SU-DHL-6 (cell line): ENCODE measurements at regions not wholly inside any gene's neighbourhood (a gene's known extent, or its start where the extent isn't known, plus 50 kb on each side); places are given as distances from the start of the nearest gene placed in this dataset.

ENCODE experiments used
- H2AFZ ChIP-seq: fragments of 200-600 bp; sonication (generic); 2 replicates; pipeline ENCODE4 v1.6.1; 2014; ENCODE audit warnings: low read depth, mild to moderate bottlenecking, moderate library complexity, mixed read lengths, antibody characterized with exemption, low read length; ENCODE audit not compliant: severe bottlenecking
- H3F3A ChIP-seq: fragments of 200-600 bp; shearing (Covaris generic); 2 replicates; pipeline ENCODE4 v1.6.0; 2016; ENCODE audit warnings: antibody characterized with exemption, mild to moderate bottlenecking; ENCODE audit not compliant: insufficient read depth
- H3K27ac ChIP-seq: fragments of 200-600 bp; sonication (generic); 2 replicates; pipeline ENCODE4 v1.5.1; 2016; ENCODE audit warnings: low read depth, mild to moderate bottlenecking, low read length, moderate library complexity, mixed read lengths
- H3K27me3 ChIP-seq: fragments of 200-600 bp; sonication (generic), shearing (Covaris generic); 2 replicates; pipeline ENCODE4 v1.6.0; 2014; ENCODE audit warnings: mild to moderate bottlenecking, low read length
- H3K36me3 ChIP-seq: fragments of 200-600 bp; sonication (generic); 2 replicates; pipeline ENCODE4 v1.6.1; 2014; ENCODE audit warnings: mild to moderate bottlenecking, low read length, mixed read lengths
- H3K4me2 ChIP-seq: fragments of 300-600, 200-600 bp; shearing (Covaris generic), sonication (generic); 2 replicates; pipeline ENCODE4 v1.6.0; 2014; ENCODE audit warnings: low read length, low read depth, mild to moderate bottlenecking; ENCODE audit not compliant: poor library complexity, severe bottlenecking
- H3K4me3 ChIP-seq: fragments of 200-600 bp; sonication (generic); 2 replicates; pipeline ENCODE4 v1.5.1; 2014; ENCODE audit warnings: antibody characterized with exemption, low read length, mild to moderate bottlenecking, mixed read lengths; ENCODE audit not compliant: insufficient read depth, poor library complexity, severe bottlenecking
- H3K79me2 ChIP-seq: fragments of 200-600 bp; sonication (generic); 2 replicates; pipeline ENCODE4 v1.6.1; 2014; ENCODE audit warnings: mild to moderate bottlenecking, low read length, moderate library complexity; ENCODE audit not compliant: insufficient read depth
- H3K9ac ChIP-seq: fragments of 200-600 bp; sonication (generic); 2 replicates; pipeline ENCODE4 v1.7.0; 2014; ENCODE audit warnings: mild to moderate bottlenecking, low read length
- H3K9me2 ChIP-seq: fragments of 200-600 bp; sonication (generic); replicated peaks from 2 replicates; pipeline ENCODE4 v1.6.1; 2014; ENCODE audit warnings: low read length; ENCODE audit not compliant: insufficient read depth
- H3K9me3 ChIP-seq: fragments of 200-600 bp; sonication (generic); 2 replicates; pipeline ENCODE4 v1.6.1; 2014; ENCODE audit warnings: low read length, mixed read lengths; ENCODE audit not compliant: insufficient read depth
- H4K20me1 ChIP-seq: fragments of 200-600 bp; sonication (generic); 2 replicates; pipeline ENCODE4 v1.6.1; 2014; ENCODE audit warnings: low read depth, mild to moderate bottlenecking, antibody characterized with exemption, low read length, moderate library complexity, mixed read lengths
- EZH2phosphoT487 ChIP-seq: fragments of 200-600 bp; sonication (generic), shearing (Covaris generic); conservative IDR thresholded peaks from 2 replicates; pipeline ENCODE4 v1.6.1; 2018; ENCODE audit warnings: mild to moderate bottlenecking, antibody characterized with exemption, low read length, moderate library complexity, mixed read lengths
- TF ChIP-seq, protein P1 (sequence below): fragments of 200-600 bp; sonication (generic); IDR thresholded peaks from one replicate; pipeline ENCODE4 v1.5.1; 2017; ENCODE audit warnings: antibody characterized with exemption, mild to moderate bottlenecking, low read length, moderate library complexity; ENCODE audit not compliant: insufficient read depth, poor library complexity, severe bottlenecking

- Histone ChIP-seq H3K79me2 (no peaks in the 10 kb centered on the region), H3K9me2 (no peaks in the 10 kb centered on the region), H3K4me3 (no peak overlapping the region), H3K36me3 (no peaks in the 10 kb centered on the region), H3F3A (no peaks in the 10 kb centered on the region), H3K27ac (no peak overlapping the region), H3K27me3 (no peaks in the 10 kb centered on the region), H3K9ac (no peak overlapping the region), H4K20me1 (no peaks in the 10 kb centered on the region), H3K4me2 (no peak overlapping the region), H3K9me3 (peaks cover 10% of the 10 kb centered on the region; the same call in 1 of the 2 replicates), H2AFZ (no peak overlapping the region)
- TF ChIP-seq, protein P1, sequence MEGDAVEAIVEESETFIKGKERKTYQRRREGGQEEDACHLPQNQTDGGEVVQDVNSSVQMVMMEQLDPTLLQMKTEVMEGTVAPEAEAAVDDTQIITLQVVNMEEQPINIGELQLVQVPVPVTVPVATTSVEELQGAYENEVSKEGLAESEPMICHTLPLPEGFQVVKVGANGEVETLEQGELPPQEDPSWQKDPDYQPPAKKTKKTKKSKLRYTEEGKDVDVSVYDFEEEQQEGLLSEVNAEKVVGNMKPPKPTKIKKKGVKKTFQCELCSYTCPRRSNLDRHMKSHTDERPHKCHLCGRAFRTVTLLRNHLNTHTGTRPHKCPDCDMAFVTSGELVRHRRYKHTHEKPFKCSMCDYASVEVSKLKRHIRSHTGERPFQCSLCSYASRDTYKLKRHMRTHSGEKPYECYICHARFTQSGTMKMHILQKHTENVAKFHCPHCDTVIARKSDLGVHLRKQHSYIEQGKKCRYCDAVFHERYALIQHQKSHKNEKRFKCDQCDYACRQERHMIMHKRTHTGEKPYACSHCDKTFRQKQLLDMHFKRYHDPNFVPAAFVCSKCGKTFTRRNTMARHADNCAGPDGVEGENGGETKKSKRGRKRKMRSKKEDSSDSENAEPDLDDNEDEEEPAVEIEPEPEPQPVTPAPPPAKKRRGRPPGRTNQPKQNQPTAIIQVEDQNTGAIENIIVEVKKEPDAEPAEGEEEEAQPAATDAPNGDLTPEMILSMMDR, result no peak
- no peak for TF ChIP-seq EZH2phosphoT487
Measured at GRCh38 chr10:130398090-130398994, 262.2 kb downstream of the GLRX3 start.

DNA sequence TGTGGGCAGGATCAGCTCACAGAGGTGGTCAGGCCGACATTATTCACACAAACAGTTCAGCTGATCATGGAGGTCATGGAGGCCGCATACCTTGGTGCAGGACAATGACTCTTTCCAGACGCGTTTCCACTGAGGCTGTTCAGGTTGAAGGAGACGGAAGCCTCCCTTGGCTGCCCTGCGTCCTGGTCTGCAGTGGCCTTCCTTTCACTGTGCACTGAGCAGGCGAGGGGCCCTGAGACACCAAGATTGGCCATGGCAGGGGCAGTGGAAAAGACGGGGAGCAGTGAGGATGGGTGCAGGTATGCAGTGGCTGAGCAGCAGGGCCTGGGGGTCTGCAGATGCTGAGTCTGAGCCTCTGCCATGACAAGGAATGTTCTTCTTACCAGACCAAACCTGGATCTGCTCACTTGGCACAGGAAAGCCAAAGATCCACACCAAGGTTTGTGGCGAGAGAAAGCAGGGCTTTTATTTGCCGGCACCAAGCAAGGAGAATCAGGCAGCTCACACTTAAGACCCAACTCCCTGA, 263.3 kb downstream of the GLRX3 start:
- Histone ChIP-seq H3K9me2 (no peaks in the 10 kb centered on the region), H3K36me3 (no peaks in the 10 kb centered on the region), H3K9me3 (peaks cover 10% of the 10 kb centered on the region; the same call in 1 of the 2 replicates), H3K79me2 (no peaks in the 10 kb centered on the region), H3K9ac (no peak overlapping the region), H3K27ac (no peak overlapping the region), H3K4me3 (no peak overlapping the region), H3K4me2 (no peak overlapping the region), H2AFZ (no peak overlapping the region), H3K27me3 (no peaks in the 10 kb centered on the region), H4K20me1 (no peaks in the 10 kb centered on the region), H3F3A (no peaks in the 10 kb centered on the region)
- no peak for TF ChIP-seq EZH2phosphoT487
- TF ChIP-seq, protein P1, result no peak

DNA sequence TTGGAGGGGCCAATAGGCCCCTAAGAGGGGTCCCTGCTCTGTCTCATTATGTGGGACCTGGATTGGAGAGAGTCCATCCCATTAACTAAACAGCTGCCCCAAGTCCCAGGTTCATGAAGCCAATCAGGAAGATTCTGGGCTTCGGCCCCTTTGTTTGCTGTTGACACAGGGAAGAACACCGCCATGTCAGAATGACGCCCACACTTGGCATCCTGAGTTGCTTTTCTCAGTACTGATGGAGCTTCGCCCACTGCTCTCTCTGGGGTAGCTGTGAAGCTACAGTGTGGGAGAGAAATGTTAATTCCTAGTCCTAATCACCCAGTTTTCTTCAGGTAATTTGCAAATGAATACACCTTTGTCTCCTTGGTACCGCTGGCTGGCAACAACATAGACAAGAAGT, 264.7 kb downstream of the GLRX3 start:
- no peak for TF ChIP-seq EZH2phosphoT487
- TF ChIP-seq, protein P1, result no peak
- H3K79me2 ChIP-seq, result no peaks in the 10 kb centered on the region
- H3K4me2 ChIP-seq, result no peak overlapping the region
- H3K4me3 ChIP-seq, result no peak overlapping the region
- no peak overlapping the region for H2AFZ ChIP-seq
- H3K9ac ChIP-seq, result no peak overlapping the region
- no peaks in the 10 kb centered on the region for H4K20me1 ChIP-seq
- H3K27ac ChIP-seq, result no peak overlapping the region
- H3K9me3 ChIP-seq, result peaks cover 7% of the 10 kb centered on the region; the same call in 1 of the 2 replicates
- no peaks in the 10 kb centered on the region for H3K36me3 ChIP-seq
- H3K27me3 ChIP-seq, result no peaks in the 10 kb centered on the region
- no peaks in the 10 kb centered on the region for H3F3A ChIP-seq
- H3K9me2 ChIP-seq, result no peaks in the 10 kb centered on the region
